K562 (cell line): ENCODE measurements at regions not wholly inside any gene's neighbourhood (a gene's known extent, or its start where the extent isn't known, plus 50 kb on each side); places are given as distances from the start of the nearest gene placed in this dataset.

Experiments
- ATAC-seq: fragments of 200-7000 bp; cut with Tn5 transposase; 3 replicates; pipeline ENCODE4 v1.9.1; 2020; ENCODE audit warnings: moderate library complexity
- BruUV-seq: library from RNA; stranded (reverse); fragments of 400-500 nt; replicated peaks from 2 replicates; lab custom pipeline; 2021; lab: Mats Ljungman, UMichigan
- CTCF ChIA-PET: fragments of 300-600 bp; formaldehyde crosslinking; extraction: SDS; loops from one replicate; lab custom pipeline; 2021; ENCODE audit warnings: low intra/inter-chr PET ratio; lab: Yijun Ruan, JAX
- POLR2A ChIA-PET: fragments of 300-600, 350-650 bp; sonication (Branson Sonifier 250); formaldehyde crosslinking; extraction: SDS; loops from one replicate; lab custom pipeline; 2021; ENCODE audit warnings: antibody characterized with exemption, inconsistent platforms; lab: Yijun Ruan, JAX
- DNase-seq, 4 experiments: peaks; one replicate each; pipeline versions ENCODE4 v3.0.0 to v3.0.0-alpha.2; 2011 to 2018; ENCODE audit warnings: low spot score in 3 of 4, mixed read lengths in 3 of 4; ENCODE audit errors: extremely low read depth in 1 of 4
- FAIRE-seq: peaks from 2 replicates; lab custom pipeline; 2011; peaks lifted over from hg19 to GRCh38; lab: Jason Lieb, UNC
- H2AFZ ChIP-seq: 2 replicates; pipeline ENCODE4 v1.6.0; 2011; ENCODE audit warnings: low read depth, low read length, control low read depth, inconsistent platforms
- H3K27ac ChIP-seq: fragments of 200-600 bp; 3 replicates; pipeline ENCODE4 v1.8.0; 2011; ENCODE audit warnings: low read depth, mild to moderate bottlenecking, control low read depth, inconsistent platforms, low read length, moderate library complexity, mixed read lengths; ENCODE audit errors: extremely low read depth
- H3K27me3 ChIP-seq, 2 experiments: fragments of 300-600 bp in 1 of 2; 2 replicates in 1 of 2; 3 replicates in 1 of 2; pipeline versions ENCODE4 v1.6.0 to v1.8.0; 2011; ENCODE audit warnings: inconsistent platforms in 2 of 2, low read length in 2 of 2, mild to moderate bottlenecking in 1 of 2, mixed read lengths in 1 of 2, moderate library complexity in 1 of 2; ENCODE audit not compliant: control insufficient read depth in 2 of 2, insufficient read depth in 2 of 2
- H3K36me3 ChIP-seq: fragments of 300-600 bp; 3 replicates; pipeline ENCODE4 v1.8.0; 2011; ENCODE audit warnings: mild to moderate bottlenecking, low read length, inconsistent platforms; ENCODE audit not compliant: control insufficient read depth, insufficient read depth
- H3K4me1 ChIP-seq, 2 experiments: fragments of 200-600 bp in 1 of 2; replicated peaks in 1 of 2; 2 replicates in 1 of 2; 3 replicates in 1 of 2; pipeline versions ENCODE4 v1.5.1 to v1.8.0; 2011; ENCODE audit warnings: inconsistent platforms in 2 of 2, low read length in 2 of 2, mild to moderate bottlenecking in 1 of 2, mixed read lengths in 1 of 2, moderate library complexity in 1 of 2; ENCODE audit not compliant: control insufficient read depth in 2 of 2, insufficient read depth in 2 of 2
- H3K4me2 ChIP-seq: 2 replicates; pipeline ENCODE4 v1.6.1; 2011; ENCODE audit warnings: low read length, control low read depth, inconsistent platforms, mixed read lengths; ENCODE audit not compliant: insufficient read depth
- H3K4me3 ChIP-seq: fragments of 200-600 bp; sonication (generic), shearing (Covaris generic); 2 replicates; pipeline ENCODE4 v1.5.1; 2016; ENCODE audit warnings: control low read depth, inconsistent platforms
- H3K79me2 ChIP-seq: fragments of 200-600 bp; 3 replicates; pipeline ENCODE4 v1.8.0; 2011; ENCODE audit warnings: low read length, inconsistent platforms; ENCODE audit not compliant: control insufficient read depth, insufficient read depth
- H3K9ac ChIP-seq, 2 experiments: 2 replicates each; pipeline versions ENCODE4 v1.6.0 to v1.6.1; 2011; ENCODE audit warnings: low read depth in 2 of 2, low read length in 2 of 2, control low read depth in 1 of 2, inconsistent platforms in 1 of 2, mild to moderate bottlenecking in 1 of 2, mixed read lengths in 1 of 2; ENCODE audit not compliant: insufficient read depth in 1 of 2
- H3K9me1 ChIP-seq: one replicate; pipeline ENCODE4 v1.6.0; 2011; ENCODE audit warnings: inconsistent platforms, mild to moderate bottlenecking, low read length, moderate library complexity; ENCODE audit not compliant: control insufficient read depth, insufficient read depth
- H3K9me3 ChIP-seq: replicated peaks from 2 replicates; pipeline ENCODE4 v1.5.1; 2011; ENCODE audit warnings: low read depth, low read length, inconsistent platforms; ENCODE audit not compliant: control insufficient read depth, insufficient read depth
- H4K20me1 ChIP-seq: replicated peaks from 2 replicates; pipeline ENCODE4 v1.6.1; 2011; ENCODE audit warnings: low read length, inconsistent platforms, mixed read lengths; ENCODE audit not compliant: control insufficient read depth, insufficient read depth
- ARID3B ChIP-seq: fragments of 250-450 bp; sonication (Bioruptor Pico); IDR thresholded peaks from 2 replicates; pipeline ENCODE4 v1.4.0; 2020; ENCODE audit warnings: borderline replicate concordance
- CBX3 ChIP-seq, 2 experiments: IDR thresholded peaks; 1 replicate in 1 of 2; 2 replicates in 1 of 2; pipeline ENCODE4 v1.6.1; 2012; ENCODE audit warnings: inconsistent platforms in 2 of 2, low read length in 2 of 2, borderline replicate concordance in 1 of 2, control low read depth in 1 of 2
- E2F1 ChIP-seq: sonication (generic); formaldehyde crosslinking; IDR thresholded peaks from 2 replicates; pipeline ENCODE4 v1.8.1; 2023; ENCODE audit warnings: mild to moderate bottlenecking, missing genetic modification reagents, moderate library complexity
- ESRRA ChIP-seq: fragments of 450-650 bp; IDR thresholded peaks from 2 replicates; pipeline ENCODE4 v1.6.1; 2014; ENCODE audit warnings: low read depth, mild to moderate bottlenecking, moderate library complexity, borderline replicate concordance
- HEY1 ChIP-seq: fragments of 250-450 bp; sonication (Bioruptor Pico); IDR thresholded peaks from 2 replicates; pipeline ENCODE4 v1.5.0; 2020; ENCODE audit warnings: mild to moderate bottlenecking, moderate library complexity, borderline replicate concordance
- NCOR1 ChIP-seq: fragments of 450-650 bp; IDR thresholded peaks from 2 replicates; pipeline ENCODE4 v1.6.1; 2016; ENCODE audit warnings: mild to moderate bottlenecking, moderate library complexity
- PATZ1 ChIP-seq: fragments of 250-450 bp; sonication (Bioruptor Pico); IDR thresholded peaks from 2 replicates; pipeline ENCODE4 v1.5.0; 2020; ENCODE audit warnings: mild to moderate bottlenecking, borderline replicate concordance
- SMARCA5 ChIP-seq: fragments of 450-650 bp; IDR thresholded peaks from 2 replicates; pipeline ENCODE4 v1.6.1; 2016
- YBX1 ChIP-seq: fragments of 450-650 bp; IDR thresholded peaks from 2 replicates; pipeline ENCODE4 v1.7.1; 2016; ENCODE audit warnings: mild to moderate bottlenecking
- ZBTB26 ChIP-seq: fragments of 450-650 bp; formaldehyde crosslinking; IDR thresholded peaks from 2 replicates; pipeline ENCODE4 v1.4.0; 2022; ENCODE audit warnings: missing genetic modification characterization
- ZBTB8A ChIP-seq: fragments of 450-650 bp; IDR thresholded peaks from 2 replicates; pipeline ENCODE4 v1.6.1; 2018; ENCODE audit warnings: mild to moderate bottlenecking, moderate library complexity; ENCODE audit not compliant: partially characterized antibody
- ZHX1 ChIP-seq: fragments of 150-350 bp; conservative IDR thresholded peaks from 2 replicates; pipeline ENCODE4 v1.6.1; 2014; ENCODE audit warnings: low read length
- ZNF197 ChIP-seq: fragments of 200-800 bp; sonication (Bioruptor generic); IDR thresholded peaks from 2 replicates; pipeline ENCODE4 v1.6.1; 2016; ENCODE audit warnings: low read depth, missing genetic modification characterization, missing compliant biosample characterization
- ZNF274 ChIP-seq: IDR thresholded peaks from 2 replicates; pipeline ENCODE4 v1.6.1; 2011; ENCODE audit warnings: low read depth, mild to moderate bottlenecking, low read length, moderate library complexity, borderline replicate concordance
- ZNF780A ChIP-seq: fragments of 250-450 bp; sonication (Bioruptor Pico); IDR thresholded peaks from 2 replicates; pipeline ENCODE4 v1.5.0; 2021; ENCODE audit warnings: mild to moderate bottlenecking
- WGBS: fragments of 100-300 bp; shearing (Covaris generic); methylation state at CpG from one replicate; pipeline ENCODE4 v1.1.6; 2016; ENCODE audit warnings: low coverage, mixed read lengths; ENCODE audit not compliant: insufficient coverage; ENCODE audit errors: missing lambda C conversion rate; 5-methylcytosine and 5-hydroxymethylcytosine counted together
- in situ Hi-C: fragments of 300-500 bp; cut with MboI; formaldehyde crosslinking; loops from 4 replicates; pipeline ENCODE4 v1.15.0; 2018; ENCODE audit warnings: inconsistent platforms, mixed read lengths
- intact Hi-C: fragments of 100-400 bp; cut with micrococcal nuclease; formaldehyde crosslinking; loops from 2 replicates; pipeline ENCODE4 v1.14.2; 2022

- FAIRE-seq (no peak), DNase-seq (no peak), ATAC-seq (no peak)
- CTCF ChIA-PET, result no interaction called here
- Histone ChIP-seq H3K27me3 (no peaks in the 10 kb centered on the region), H3K9me1 (no peaks in the 10 kb centered on the region), H3K36me3 (no peaks in the 10 kb centered on the region), H3K4me2 (no peak overlapping the region), H4K20me1 (no peaks in the 10 kb centered on the region), H3K4me3 (no peak overlapping the region), H3K9ac (no peak overlapping the region), H3K9me3 (no peaks in the 10 kb centered on the region; the same call in 1 of the 2 replicates), H3K27ac (no peak overlapping the region), H3K4me1 (no peaks in the 10 kb centered on the region), H2AFZ (no peak overlapping the region), H3K79me2 (no peaks in the 10 kb centered on the region)
- POLR2A ChIA-PET, result no interaction called here
- WGBS, result 0% methylated on average over 1 of the region's 1 CpG
- intact Hi-C loops (no loop called here), in situ Hi-C loops (no loop called here)
- BruUV-seq, result no TSS peak
- TF ChIP-seq ZNF274 (no peak), E2F1 (CRISPR knock-in tag) (no peak), SMARCA5 (no peak), ZBTB8A (no peak), ARID3B (CRISPR knock-in tag) (no peak), ZNF197 (no peak), CBX3 (IDR thresholded peaks at IDR 0.05; ENCODE audit: borderline replicate concordance in 1 of 2, low read length in 2 of 2) (no peak), HEY1 (CRISPR knock-in tag) (no peak), PATZ1 (CRISPR knock-in tag) (no peak), YBX1 (no peak), ZHX1 (no peak), ZBTB26 (CRISPR knock-in tag) (no peak), ESRRA (no peak), ZNF780A (no peak), NCOR1 (no peak)
Observed at GRCh38 chr12:88805692-88806091, 225.4 kb upstream of the KITLG start.
